ENCODE measurements at regions not wholly inside any gene's neighbourhood (a gene's known extent, or its start where the extent isn't known, plus 50 kb on each side); places are given as distances from the start of the nearest gene placed in this dataset.

DNA sequence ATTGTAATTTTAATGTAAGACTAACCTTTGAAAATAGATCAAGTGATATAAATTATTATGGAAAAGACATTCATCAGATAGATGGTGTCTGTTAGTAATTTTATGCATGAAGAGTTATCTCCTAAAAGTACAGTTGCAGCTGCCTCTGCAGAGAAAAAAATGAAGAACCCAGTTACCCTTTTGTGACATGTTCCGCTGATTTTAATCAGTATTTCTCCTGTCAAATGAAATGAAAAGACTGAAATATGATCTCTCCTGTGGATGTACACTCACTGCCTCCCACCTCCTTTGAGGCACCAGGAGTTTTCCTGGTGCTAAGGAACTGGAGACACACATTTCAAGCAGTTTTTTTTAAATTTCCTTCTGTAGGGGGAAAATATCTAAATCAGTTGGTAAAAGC, 277.4 kb downstream of the KIF4B start:
- DNase-seq (ENCODE audit: low spot score): peak; percentile 83

DNA sequence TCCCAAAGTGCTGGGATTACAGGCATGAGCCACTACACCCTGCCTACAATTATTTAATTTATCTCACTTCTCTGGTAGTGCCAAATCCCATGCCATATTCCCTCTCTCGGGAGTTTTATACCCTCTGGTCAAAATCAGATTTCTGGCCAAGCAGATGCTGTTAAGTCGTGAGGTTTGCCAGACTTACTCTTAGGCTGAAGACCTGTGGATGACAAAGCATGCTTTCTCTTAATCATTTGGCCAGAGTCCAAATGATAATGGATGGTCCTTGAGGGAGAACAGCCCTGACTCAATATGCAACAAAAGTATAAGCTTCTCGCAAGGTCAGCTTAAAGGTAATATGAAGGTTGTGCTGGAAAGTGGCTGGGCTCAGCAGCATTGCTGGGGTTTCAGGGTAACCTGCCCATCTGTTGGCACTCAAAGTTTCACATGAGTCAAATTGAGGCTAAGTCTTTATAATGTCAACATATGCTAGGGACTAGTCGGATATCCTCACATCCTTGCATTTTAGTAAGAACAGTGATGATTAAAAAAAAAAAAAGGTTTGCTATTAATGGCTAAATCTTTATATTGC, 280.1 kb downstream of the KIF4B start:
- DNase-seq (ENCODE audit: low spot score): peak; percentile 94

DNA sequence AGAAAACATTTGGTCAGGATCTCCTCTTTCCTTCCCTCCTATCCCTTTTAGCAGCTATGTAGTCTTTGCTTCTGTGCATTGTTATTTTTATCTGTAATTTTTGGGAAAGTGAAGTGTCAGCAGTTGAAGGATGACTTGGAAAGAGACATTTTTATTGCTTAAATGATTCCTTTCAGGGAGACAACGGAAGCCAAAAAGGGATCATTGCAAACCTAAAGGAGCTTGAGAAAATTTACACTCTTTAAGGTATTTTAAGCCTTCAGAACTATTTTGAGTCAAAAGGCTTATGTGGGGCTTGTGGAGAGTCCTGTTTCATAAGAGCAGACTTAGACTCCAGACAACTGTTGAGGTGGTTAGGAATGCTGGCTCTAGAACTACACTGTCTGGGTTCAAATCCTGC, 281.6 kb downstream of the KIF4B start:
- DNase-seq (ENCODE audit: low spot score): no peak

DNA sequence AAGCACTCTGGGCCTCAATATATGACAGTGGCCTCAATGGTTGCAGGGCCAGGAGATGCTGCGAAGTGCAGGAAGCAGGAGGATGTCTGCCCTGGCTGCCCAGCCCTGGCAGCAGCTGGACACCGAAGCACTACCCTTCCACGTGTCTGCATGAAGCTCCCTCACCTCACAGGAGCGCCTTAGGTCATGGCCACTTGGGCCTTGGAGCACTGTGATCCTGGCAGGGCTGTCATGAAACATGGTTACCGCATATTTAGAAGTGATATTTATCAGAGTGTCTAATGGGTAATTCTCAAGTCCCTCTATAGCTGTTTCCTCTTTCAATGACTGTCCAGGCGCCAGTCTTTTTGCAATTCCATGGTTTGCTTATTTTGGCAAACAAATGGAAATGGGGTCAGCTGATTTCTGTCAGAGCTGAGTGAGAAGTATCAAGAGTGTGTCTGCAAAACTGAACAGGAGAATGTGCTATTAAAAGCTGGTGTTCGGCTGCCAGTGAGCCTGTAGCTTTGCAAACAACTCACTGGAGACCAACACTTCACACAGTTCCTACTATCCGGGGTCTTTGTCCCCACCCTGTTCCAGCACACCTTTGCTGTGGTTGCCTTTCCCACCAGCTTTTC, 285.9 kb downstream of the KIF4B start:
- DNase-seq (ENCODE audit: low spot score): peak; percentile 13

DNA sequence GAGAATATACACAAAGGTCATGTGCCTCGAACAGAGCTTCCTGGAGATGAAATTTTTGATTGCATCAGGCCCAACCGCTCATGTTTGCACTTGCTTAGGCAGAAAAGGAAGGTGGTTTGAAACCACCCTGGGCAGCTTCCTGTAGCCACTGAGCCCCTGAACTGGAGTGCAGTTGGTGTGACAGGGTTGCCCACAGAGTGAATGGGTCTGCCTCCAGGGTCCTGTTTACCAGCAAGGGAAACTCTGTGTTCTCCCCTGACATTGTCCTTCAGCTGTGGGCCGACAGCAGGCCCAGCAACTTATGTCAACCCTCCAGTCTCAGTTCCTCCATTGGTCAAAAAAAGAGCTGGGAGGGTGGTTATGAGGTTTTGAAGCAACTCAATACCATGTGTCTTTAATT, 289.6 kb downstream of the KIF4B start:
- DNase-seq (ENCODE audit: low spot score): no peak

DNA sequence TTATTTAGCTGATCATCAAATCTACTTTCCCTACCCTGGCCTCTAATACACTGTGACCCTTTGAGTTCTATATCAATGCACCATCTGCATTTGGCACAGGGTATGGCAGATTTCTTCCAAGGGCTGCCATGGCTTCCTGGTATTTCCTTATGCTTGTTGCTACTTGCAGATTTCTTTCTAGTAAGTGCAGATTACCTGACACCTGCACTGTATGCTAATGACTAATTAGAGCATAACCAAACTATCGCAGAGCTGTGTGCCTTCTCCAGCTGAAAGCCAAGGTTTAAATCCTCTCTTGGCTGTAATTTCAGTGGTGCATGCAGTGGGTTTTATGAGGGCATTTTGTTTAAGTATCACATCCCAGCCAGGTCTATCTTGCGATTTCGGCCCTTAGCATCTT, 293.7 kb downstream of the KIF4B start:
- no peak for DNase-seq (ENCODE audit: low spot score)

DNA sequence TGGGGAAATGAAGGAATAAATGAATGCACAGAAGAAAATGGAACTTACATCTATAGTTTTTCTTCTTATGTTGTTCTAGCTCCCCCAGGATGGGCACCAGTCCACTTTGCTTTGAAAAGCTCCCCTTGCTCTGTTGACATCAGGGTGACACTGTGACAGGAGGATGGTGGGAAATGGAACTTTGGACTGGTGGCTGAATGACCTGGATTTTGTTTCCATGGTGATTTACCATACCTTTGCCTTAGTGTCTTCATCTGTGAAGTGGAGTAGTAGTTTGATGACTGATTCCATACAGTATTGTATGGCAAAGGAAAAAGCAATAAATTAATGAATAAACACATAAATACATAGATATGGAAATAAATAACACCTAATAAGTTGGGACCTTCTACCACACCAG, 294.7 kb downstream of the KIF4B start:
- no peak for DNase-seq (ENCODE audit: low spot score)

DNA sequence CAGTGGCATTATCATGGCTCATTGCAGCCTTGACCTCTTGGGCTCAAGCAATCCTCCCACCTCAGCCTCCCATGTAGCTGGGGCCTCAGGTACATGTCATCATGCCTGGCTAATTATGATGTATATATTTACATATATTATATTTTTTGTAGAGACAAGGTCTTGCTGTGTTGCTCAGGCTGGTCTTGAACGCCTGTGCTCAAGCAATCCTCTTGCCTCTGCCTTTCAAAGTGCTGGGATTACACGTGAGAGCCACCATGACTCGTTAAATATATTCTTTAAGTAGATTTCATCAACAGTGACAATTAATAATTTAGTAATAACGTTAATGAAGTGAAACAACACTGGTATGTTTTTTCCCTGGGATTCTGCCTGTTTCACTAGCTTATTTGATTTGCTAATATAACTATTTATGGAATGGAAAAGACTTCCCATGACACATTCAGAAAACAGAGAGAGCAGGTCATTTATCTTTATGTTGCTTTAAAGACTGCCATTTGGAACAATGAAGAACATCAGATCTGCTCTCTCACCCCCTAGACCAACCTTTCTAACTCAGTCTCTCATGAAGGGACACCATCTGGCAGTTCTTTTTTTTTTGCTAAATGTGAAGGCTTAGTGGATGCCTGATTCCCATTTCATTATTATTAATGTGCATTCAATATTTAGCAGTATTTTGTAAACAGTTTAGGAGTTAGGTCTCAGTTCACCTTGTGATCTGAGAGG, 295.6 kb downstream of the KIF4B start:
- DNase-seq (ENCODE audit: low spot score): no peak

DNA sequence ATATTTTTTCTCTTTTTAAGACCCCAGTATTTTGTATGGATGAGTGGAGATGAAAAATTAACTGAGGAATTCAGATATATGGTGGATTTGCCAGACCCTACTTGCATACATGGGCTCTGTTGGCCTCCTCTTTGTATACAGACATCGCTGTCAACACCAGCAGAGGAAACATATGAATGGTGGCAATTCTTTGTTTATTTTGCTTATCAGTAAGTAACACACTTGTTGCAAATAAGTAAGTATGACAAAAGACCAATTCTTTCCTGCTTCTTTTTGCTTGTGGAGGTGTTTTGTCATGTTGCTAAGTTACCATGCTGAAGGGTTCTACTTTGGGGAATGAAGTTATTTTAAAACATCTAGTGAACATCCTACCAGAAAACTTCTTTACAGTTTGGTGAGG, 298.2 kb downstream of the KIF4B start:
- DNase-seq (ENCODE audit: low spot score): no peak

DNA sequence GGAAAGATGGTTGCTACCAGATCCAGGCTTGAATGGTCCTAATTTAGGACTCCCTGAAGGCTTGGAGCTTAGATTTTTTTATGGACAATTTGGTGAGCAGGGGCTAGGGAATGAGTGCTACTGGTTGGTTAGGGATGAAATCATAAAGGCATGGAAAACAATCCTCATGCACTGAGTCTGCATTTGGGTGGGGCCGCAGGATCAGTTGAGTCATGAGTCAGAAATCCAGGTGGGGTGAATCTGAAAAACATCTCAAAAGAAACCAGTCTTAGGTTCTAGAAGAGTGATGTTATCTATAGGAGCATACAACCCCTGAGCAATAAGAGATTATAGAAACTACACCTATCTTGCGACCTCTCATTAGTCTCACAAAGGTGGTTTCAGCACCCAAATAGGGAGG, 300.0 kb downstream of the KIF4B start:
- no peak for DNase-seq (ENCODE audit: low spot score)

DNA sequence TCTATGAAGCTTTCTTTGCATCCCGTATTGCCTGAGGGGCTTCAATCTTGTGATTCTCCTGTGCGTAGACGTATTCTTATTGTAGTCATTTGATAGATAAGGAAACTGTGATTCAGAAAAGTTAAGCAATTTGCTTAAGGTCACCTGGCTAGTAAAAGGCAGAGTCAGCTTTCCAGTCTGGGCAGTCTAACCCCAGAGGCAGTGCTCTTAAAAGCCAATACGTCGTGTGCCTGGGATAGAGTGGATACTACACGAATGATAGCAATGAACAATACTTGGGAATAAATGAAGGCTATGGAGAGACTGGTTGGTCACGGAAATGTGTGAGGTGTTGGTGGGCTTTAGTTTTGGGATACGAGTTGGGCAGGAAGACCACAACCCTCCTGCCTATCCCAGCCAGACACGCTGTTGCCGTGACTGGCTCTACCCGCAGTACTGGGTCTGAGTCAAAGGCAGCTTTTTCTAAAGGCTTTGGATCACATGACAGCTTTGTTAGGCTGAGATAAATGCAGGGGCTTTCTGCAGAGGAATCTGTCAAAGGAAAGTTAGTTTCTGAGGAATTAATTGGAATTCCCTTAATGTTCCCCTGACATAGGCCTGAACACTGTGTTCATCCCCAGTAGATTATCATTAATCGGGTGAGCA, 302.6 kb downstream of the KIF4B start:
- no peak for DNase-seq (ENCODE audit: low spot score)

DNA sequence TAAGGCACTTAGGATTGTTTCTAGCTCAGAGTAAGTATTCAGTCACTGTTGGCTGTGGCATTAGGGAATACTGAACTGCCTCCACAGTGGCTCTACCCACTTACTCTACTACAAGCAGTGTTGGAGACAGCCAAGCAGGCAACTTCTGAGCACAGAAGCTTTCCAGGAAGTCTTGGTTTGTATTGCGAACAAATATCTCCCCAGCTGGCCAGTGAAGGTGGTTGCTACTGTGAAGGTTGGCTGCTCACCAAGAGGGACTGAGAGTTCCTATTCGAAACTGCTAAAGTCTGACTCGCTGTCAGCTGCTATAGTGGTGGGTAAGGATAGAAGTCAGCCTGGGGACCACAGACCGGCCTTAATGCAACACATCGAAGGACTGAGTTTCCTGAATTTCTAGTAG, 319.1 kb downstream of the KIF4B start:
- DNase-seq (ENCODE audit: low spot score): no peak

DNA sequence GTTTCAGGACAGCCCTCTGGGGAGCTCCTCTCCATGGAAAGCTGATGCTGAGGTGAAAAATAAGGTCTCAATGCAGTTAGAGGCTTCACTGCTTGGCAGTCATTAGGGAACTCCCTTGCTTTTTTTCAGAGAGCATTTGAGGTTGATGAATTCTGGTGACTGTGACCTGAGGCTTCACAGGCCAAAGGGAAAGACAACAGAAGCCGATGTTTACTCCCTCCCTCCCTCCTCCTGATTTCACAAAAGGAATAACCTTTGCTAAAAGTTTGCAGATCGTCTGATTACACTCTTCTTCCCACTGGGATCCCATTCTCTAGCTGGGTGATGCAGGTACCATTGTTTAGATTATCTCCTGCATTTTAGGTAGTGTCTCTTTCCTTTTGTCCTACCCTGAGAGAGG, 329.4 kb downstream of the KIF4B start:
- no peak for DNase-seq (ENCODE audit: low spot score)

DNA sequence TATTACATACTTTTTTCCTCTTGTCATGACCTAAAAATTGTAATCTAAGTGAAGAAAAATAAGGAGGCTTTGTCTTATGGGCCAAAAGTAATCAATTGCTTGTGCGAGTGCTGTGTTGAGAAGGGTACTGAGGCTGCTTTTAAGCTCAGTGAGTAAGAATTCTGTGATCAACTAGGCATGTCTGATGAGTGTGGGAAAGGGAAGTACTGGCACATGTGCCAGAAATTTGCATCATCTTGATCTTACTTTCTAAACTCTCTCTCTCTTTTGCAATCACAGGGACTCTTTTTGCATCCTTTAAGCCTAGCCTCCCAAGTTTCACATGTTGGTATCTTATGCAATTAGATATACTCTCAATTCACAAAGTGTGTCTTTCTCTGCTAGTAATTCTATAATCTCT, 329.9 kb downstream of the KIF4B start:
- no peak for DNase-seq (ENCODE audit: low spot score)

DNA sequence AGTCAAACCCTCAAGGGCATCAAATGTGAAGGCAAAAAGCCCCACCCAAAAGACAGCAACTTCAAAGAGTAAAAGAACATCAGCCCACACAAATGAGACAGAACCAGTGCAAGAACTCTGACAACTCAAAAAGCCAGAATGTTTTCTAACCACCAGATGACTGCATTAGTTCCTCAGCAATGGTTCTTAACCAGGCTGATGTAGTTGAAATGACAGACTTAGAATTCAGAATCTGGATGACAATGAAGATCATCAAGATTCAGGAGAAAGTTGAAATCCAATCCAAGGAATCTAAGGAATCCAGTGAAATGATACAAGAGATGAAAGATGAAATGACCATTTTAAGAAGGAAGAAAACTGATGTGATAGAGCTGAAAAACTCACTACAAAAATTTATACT, 339.7 kb downstream of the KIF4B start:
- no peak for DNase-seq (ENCODE audit: low spot score)

DNA sequence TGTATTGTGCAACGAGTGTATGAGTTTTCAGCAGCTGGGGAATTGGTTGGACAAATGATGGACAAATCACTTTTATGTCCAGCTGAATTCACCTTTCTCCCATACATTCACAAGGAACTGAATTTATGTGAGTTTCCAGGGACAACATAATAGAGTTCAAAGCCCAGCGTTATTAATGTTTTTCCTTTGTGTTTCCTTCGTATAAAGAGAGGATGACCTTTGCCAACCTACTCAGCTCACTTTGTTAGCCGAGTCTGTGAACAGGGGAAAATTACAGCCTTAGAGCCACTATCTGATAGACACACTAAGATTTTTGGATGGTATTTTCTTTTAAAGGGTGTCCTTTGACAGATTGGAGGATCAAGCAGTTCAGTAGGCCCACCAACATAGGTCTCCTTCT, 352.5 kb downstream of the KIF4B start:
- DNase-seq (ENCODE audit: low spot score): no peak

DNA sequence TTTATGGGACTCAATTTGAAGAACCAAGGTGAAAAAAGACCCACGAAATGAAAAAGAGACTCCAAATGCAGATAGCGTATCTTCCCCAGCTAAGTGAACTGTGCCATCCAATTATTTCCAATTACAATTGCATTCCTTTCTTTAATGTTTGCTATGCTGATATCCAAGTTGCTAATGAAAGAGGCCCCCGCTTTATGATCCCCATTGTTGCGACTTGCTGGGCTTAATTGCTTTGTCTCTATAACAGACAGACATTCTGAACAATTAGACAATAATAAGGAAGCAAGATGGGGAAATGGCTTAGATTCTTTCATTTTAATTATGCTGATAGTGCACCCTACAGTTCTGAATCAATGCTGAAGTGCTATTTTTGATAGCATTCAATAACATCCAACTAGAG, 354.3 kb downstream of the KIF4B start:
- no peak for DNase-seq (ENCODE audit: low spot score)

DNA sequence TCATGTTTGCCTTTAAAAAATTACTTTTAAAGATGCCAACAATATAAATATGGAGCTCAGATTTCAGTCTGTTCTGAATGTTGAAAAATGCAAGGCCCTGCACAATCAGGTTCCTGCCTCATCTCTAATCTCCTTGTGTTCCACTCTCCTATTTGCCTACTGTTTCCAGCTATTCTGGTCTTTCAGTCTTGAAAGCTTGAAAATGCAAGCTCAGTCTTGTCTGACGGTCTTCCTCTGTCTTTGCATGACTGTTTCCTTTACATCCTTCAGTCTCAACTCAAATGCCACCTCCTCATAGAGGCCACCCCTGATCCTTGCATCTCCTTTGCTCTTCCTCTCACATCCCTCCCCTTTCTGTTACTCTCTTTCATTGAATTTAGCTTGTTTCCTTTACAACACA, 354.9 kb downstream of the KIF4B start:
- no peak for DNase-seq (ENCODE audit: low spot score)

DNA sequence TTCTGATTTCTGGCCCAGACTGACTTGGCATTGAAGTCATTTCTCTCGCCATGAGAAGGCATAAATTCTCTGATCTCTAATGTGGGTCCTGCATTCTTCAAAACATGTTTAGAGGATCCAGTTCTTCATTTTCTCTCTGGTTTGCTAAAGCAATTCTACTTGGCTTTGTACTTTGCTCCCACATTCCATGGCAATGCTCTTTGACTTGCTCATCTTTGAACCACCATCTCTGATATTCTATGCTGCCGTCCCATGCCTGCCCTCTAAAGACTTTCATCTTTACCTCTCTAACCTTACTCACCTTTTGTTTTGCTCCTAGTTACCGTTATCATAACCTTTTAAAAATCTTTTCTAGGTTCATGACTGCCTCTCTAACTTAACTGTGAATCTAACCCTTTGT, 366.9 kb downstream of the KIF4B start:
- DNase-seq (ENCODE audit: low spot score): no peak

DNA sequence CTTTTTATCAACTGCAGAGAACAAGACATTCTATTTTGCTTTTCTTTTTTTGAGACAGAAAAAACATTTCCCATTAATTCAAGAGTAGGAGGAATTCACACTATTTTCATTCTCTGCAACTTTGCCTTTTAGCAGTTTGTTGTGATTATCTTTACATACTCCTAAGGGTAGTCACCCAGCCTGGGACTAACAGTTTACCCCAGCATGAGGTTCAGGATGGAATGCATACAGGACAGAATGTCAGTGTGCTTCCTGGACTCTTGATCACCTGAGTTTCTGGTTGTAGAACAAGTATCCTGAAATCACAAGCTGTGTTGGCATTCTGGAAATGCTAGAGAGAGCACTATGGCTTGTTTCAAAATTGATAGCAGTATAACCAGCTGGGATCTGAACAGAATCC, 368.1 kb downstream of the KIF4B start:
- no peak for DNase-seq (ENCODE audit: low spot score)

DNA sequence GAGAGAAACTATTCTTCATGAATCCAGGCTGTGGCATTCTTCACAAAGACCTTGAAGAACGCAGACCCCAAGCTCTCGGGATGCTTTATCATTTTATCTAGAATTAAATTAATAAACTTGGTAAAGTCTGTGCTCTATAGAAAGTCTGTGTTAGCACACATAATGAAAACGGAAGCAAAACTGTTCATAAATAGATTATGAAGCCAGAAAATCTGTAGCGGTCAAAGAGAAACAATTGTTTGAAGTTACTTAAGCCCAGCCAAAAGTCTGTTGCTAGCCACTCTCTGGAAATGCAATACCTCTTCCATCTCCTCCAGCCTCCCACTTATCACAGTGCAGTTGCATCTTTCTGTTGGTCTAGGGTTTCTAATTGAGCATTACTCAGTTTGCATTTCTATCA, 375.9 kb downstream of the KIF4B start:
- DNase-seq (ENCODE audit: low spot score): no peak

DNA sequence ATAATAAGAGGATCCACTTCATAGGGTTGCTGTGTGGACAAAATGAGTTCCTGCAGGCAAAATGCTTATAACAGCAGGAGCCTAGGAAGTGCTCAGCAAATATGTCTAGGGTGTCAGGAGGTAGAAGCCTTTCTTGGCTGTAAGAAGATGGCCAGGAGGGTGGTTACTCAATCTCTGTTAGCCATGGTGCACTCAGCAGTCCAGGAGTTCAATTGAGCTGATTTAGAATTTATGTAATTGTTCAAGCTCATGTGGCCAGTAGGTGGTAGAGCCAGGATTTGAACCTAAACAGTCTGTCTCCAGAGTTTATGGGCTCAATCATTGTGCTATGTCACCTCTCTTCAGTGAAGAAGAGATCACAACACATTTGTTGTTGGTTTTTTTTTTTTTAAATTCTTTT, 381.2 kb downstream of the KIF4B start:
- no peak for DNase-seq (ENCODE audit: low spot score)
